ENCODE measurements at regions not wholly inside any gene's neighbourhood (a gene's known extent, or its start where the extent isn't known, plus 50 kb on each side); places are given as distances from the start of the nearest gene placed in this dataset.

GRCh38 chr2:181243319-181243718, 213.9 kb upstream of the ITGA4 start:
- DNase-seq (ENCODE audit: low spot score), result no peak

DNA sequence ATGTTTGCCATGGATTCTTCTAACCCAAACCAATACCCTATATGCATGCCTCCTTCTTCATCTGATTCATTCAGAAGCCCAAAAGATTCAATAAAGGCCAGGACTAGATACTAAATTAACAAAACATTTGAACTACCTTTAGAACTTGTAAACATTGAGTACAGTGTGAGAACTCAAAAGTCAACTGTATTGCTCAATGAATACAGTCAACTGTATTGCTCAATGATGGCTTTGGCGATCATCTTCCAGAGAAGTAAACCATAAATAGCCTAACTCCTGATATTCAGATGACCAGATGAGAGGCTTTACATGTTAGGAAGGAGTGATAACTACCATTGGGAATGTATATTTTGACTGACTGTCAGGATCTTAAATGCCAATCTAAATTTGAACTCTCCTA, 206.5 kb upstream of the ITGA4 start:
- DNase-seq (ENCODE audit: low spot score), result no peak

DNA sequence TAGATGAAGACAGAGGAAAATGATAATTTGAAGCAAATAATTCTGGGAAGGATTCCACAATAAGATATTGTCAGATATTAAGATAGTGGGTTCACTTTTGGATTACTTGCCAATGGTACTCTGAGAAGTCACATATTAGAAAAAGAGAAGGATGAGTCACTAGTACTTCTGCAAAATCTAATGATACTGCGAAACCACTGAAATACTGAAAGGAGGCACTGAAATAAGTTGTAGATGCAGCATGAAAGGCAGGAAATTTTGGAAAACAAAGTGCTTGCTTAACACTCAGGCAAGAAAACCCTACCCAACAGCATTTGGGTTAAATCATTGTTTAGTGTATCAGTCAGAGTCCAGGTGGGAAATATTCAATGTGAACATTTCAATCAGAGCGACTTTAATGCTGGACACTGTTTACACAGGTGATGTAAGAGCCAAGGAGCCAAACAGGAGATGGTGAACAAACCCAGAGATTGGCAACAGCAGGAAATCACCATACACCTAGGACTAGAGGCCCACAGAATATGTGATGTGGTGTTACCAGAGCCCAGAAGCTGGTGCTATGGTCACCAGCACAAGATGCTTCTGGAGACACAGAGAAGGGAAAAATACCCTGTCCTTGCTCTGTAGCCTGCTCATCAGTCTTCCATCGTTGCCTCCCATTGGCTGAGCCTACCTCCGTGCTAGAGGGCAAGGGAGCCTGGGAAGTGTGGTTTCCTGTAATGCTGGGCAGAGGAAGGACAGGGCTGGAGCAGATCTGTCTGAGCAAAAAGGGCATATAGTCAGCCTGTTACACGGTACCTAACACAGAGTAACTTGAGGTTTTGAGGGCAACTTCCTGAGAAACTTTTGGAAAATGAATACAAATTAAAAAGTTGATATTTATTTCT, 204.7 kb upstream of the ITGA4 start:
- no peak for DNase-seq (ENCODE audit: low spot score)

- DNase-seq (ENCODE audit: low spot score), result no peak
Measured at GRCh38 chr2:181253438-181253837, 203.7 kb upstream of the ITGA4 start.

GRCh38 chr2:181255651-181256050, 201.5 kb upstream of the ITGA4 start:
- no peak for DNase-seq (ENCODE audit: low spot score)

DNA sequence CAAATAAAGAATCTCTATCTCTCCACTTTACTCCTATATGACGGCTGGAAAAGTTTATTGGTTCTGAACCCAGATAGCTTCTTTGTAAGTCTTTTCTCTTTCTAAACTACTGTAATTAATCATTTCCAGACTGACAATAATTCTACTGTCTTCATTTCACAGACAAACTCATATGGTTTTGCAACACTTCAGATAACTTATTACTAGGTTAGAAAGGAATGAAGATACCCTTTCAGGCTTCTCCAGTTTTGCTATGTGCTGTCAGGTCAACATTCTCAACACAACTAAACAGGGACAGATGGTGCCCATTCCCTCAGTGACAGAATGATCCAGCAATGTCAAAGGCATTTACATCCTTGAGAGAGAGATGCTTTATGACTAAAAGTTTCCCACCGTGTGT, 198.5 kb upstream of the ITGA4 start:
- DNase-seq (ENCODE audit: low spot score), result no peak

GRCh38 chr2:181262782-181263181, 194.4 kb upstream of the ITGA4 start:
- no peak for DNase-seq (ENCODE audit: low spot score)

DNA sequence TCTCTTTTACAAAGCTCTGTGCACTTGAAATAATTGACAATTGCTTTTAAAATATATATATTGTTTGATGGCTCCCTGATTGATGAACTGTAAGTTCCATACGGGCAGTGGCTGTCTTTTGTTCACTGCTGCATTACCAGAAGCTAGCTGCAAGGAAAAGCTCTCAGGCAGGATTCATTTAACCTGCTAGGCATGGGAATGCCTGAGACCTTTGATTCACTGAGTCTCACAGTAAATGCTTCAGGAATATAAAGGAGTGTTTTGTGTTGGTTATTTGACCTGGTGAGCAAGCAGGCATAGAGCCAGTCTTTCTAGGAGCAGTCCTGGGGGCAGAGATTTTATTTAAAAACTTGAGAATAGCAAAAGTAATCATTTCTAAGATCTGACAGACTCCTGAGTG, 193.2 kb upstream of the ITGA4 start:
- DNase-seq (ENCODE audit: low spot score), result no peak

GRCh38 chr2:181264441-181264840, 192.7 kb upstream of the ITGA4 start:
- no peak for DNase-seq (ENCODE audit: low spot score)

DNA sequence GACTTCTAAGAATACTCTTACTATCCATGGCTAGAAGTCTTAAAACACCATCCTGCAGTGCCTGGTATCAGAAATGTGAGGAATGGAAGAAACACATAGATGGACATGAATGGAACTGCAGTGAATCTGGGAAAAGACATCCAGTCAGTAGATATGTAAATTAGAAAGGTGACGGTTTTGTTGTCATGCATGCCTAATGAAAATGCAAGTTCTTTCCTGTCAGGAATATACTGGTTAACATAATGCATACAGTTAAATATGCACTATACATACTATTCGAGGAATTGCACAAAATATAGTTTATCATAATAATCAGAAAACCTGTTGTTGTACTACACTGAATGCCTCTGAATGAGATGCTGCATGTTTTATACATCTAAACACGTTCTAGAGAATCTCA, 190.6 kb upstream of the ITGA4 start:
- DNase-seq (ENCODE audit: low spot score), result no peak

GRCh38 chr2:181268174-181268867, 188.9 kb upstream of the ITGA4 start:
- DNase-seq (ENCODE audit: low spot score), result no peak

DNA sequence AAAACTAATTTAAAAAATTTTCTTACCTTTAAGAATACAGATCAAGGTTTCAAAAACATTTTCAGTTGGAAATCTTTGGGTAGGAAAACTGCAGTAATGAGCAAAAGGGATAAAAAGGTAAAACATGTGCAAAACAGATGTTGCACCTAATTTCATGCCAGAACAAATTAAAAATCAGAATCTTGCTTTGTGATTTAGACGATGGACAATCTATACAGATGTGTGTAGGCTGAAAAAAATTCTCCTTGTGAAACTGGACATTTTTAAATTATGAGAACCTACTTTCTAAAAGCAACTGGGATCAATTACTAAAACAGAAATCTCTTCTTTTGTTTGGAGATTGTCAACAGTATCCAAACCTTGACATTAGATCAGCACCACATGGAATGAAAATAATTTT, 183.2 kb upstream of the ITGA4 start:
- no peak for DNase-seq (ENCODE audit: low spot score)

DNA sequence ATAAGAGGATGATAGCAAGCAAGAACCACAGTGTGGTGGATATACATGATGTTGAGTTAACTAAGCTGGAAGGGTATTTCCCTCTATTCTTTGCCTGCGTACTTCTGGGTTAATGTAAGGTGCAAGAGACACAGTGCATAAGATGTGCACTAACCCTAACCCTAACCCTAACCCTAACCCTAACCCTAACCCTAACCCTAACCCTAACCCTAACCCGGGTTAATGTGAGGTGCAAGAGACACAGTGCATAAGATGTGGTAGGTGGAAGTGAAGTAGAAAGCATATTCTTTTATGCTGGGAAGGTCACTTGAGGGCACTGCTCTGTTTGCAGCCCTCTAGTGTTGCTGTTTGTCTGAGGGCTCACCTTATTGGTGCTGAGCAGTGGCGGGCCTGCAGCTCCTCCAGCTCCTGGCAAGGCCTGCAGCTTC, 181.5 kb upstream of the ITGA4 start:
- DNase-seq (ENCODE audit: low spot score), result peak; percentile 40

GRCh38 chr2:181281206-181281832, 175.9 kb upstream of the ITGA4 start:
- DNase-seq (ENCODE audit: low spot score), result peak; percentile 77

- no peak for DNase-seq (ENCODE audit: low spot score)
Measured at GRCh38 chr2:181285116-181285515, 172.1 kb upstream of the ITGA4 start.

GRCh38 chr2:181289698-181290097, 167.5 kb upstream of the ITGA4 start:
- no peak for DNase-seq (ENCODE audit: low spot score)

DNA sequence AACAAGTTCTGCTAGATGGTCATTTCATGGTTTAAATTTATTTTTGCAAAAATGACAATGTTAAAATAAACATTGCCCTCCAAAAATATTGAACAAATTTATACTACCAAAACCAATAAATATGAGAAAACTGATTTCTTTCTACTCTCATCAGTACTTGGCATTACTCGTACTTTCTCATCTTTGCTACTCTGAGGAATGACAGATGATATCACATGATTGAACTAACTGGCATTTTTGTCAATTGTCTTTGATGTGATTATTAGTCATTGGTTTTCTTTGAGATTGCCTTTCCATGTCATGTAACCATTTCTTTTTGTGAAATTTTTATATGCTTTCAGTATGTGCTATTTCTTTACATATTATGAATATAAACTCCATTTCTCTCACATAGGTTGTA, 167.0 kb upstream of the ITGA4 start:
- no peak for DNase-seq (ENCODE audit: low spot score)

DNA sequence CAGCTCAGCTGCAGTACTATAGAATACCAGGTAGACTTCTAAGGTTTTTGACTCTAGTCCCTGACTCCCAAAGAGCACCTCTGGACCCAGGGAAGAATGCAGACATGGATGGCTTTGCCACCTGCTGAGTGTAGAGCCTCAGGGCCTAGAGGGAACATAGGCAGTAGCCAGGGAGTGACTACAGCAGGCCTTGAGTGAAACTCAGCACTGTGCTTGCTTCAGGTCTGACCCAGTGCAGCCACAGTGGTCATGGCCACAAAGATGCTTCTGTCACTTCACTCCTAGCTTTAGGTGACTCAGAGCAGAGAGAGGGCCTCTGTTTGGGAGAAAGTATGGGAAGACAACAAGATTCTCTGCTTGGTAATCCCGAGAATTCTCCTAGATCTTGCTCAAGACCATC, 162.2 kb upstream of the ITGA4 start:
- DNase-seq (ENCODE audit: low spot score), result no peak

GRCh38 chr2:181300600-181301291, 156.4 kb upstream of the ITGA4 start:
- DNase-seq (ENCODE audit: low spot score), result peak; percentile 65

GRCh38 chr2:181304011-181304844, 153.0 kb upstream of the ITGA4 start:
- DNase-seq (ENCODE audit: low spot score), result no peak

- DNase-seq (ENCODE audit: low spot score), result peak; percentile 59
Measured at GRCh38 chr2:181305301-181306123, 151.7 kb upstream of the ITGA4 start.
